ENCODE measurements at regions not wholly inside any gene's neighbourhood (a gene's known extent, or its start where the extent isn't known, plus 50 kb on each side); places are given as distances from the start of the nearest gene placed in this dataset.

- peak; percentile 91 for ATAC-seq
- TF ChIP-seq TOX (CRISPR knock-in tag; IDR thresholded peaks at IDR 0.05; ENCODE audit: borderline replicate concordance) (no peak), PATZ1 (CRISPR knock-in tag; IDR thresholded peaks at IDR 0.05; ENCODE audit: borderline replicate concordance) (no peak), OSR1 (CRISPR knock-in tag; IDR thresholded peaks at IDR 0.05) (no peak), ARNTL (CRISPR knock-in tag; IDR thresholded peaks at IDR 0.05; ENCODE audit: borderline replicate concordance, low read depth) (no peak), ZFP3 (CRISPR knock-in tag; IDR thresholded peaks at IDR 0.05) (no peak), ZC3H10 (CRISPR knock-in tag; IDR thresholded peaks at IDR 0.05) (no peak), GLIS3 (CRISPR knock-in tag; IDR thresholded peaks at IDR 0.05) (no peak)
Measured at GRCh38 chr7:4631380-4632179, 50.5 kb upstream of the FOXK1 start.
